Endodermal cell (in vitro differentiated cells): ENCODE measurements at regions not wholly inside any gene's neighbourhood (a gene's known extent, or its start where the extent isn't known, plus 50 kb on each side); places are given as distances from the start of the nearest gene placed in this dataset.

Source experiments
- DNase-seq: peaks from one replicate; pipeline ENCODE4 v3.0.0-alpha.2; 2017
- H3K27ac ChIP-seq: 2 replicates; pipeline ENCODE4 v1.5.1; 2013; ENCODE audit warnings: mild to moderate bottlenecking, low read depth, low read length, moderate library complexity
- H3K27me3 ChIP-seq: 2 replicates; pipeline ENCODE4 v1.6.1; 2013; ENCODE audit warnings: mild to moderate bottlenecking, low read length, moderate library complexity; ENCODE audit not compliant: insufficient read depth, control insufficient read depth, poor library complexity, severe bottlenecking
- H3K36me3 ChIP-seq: 2 replicates; pipeline ENCODE4 v1.7.0; 2013; ENCODE audit warnings: mild to moderate bottlenecking, low read length, moderate library complexity; ENCODE audit not compliant: control insufficient read depth, insufficient read depth
- H3K4me1 ChIP-seq: one replicate; pipeline ENCODE4 v1.7.0; 2013; ENCODE audit warnings: low read length; ENCODE audit not compliant: control insufficient read depth, insufficient read depth
- H3K4me3 ChIP-seq: 2 replicates; pipeline ENCODE4 v1.5.1; 2013; ENCODE audit warnings: mild to moderate bottlenecking, low read length, moderate library complexity
- H3K9ac ChIP-seq: 2 replicates; pipeline ENCODE4 v1.6.1; 2013; ENCODE audit warnings: mild to moderate bottlenecking, low read length, moderate library complexity; ENCODE audit not compliant: poor library complexity, severe bottlenecking; ENCODE audit errors: extremely low read depth
- H3K9me3 ChIP-seq: 2 replicates; pipeline ENCODE4 v1.6.1; 2013; ENCODE audit warnings: mild to moderate bottlenecking, low read length, moderate library complexity; ENCODE audit not compliant: control insufficient read depth
- H3K27ac Mint-ChIP-seq: 2 replicates; pipeline ENCODE4 v1.8.0; 2020; ENCODE audit warnings: mixed read lengths
- H3K27me3 Mint-ChIP-seq: 2 replicates; pipeline ENCODE4 v1.8.0; 2021; ENCODE audit warnings: mild to moderate bottlenecking, mixed read lengths; ENCODE audit not compliant: insufficient read depth
- H3K36me3 Mint-ChIP-seq: 2 replicates; pipeline ENCODE4 v1.8.0; 2020; ENCODE audit warnings: low read depth, mixed read lengths
- H3K4me1 Mint-ChIP-seq: 2 replicates; pipeline ENCODE4 v1.8.0; 2020; ENCODE audit warnings: mixed read lengths
- H3K4me3 Mint-ChIP-seq: 2 replicates; pipeline ENCODE4 v1.8.0; 2020; ENCODE audit warnings: mild to moderate bottlenecking, moderate library complexity, mixed read lengths
- H3K9me3 Mint-ChIP-seq: 2 replicates; pipeline ENCODE4 v1.8.0; 2020; ENCODE audit warnings: mild to moderate bottlenecking, mixed read lengths
- CTCF ChIP-seq: fragments of 200-600 bp; sonication (generic); conservative IDR thresholded peaks from 2 replicates; pipeline ENCODE4 v1.5.0; 2021; ENCODE audit warnings: antibody characterized with exemption, mild to moderate bottlenecking
- WGBS, 2 experiments: methylation state at CpG; one replicate each; pipeline versions ENCODE4 v1.1.5 to v1.1.7; 2013; ENCODE audit warnings: missing lambda C conversion rate in 2 of 2, mixed read lengths in 1 of 2; ENCODE audit not compliant: insufficient coverage in 1 of 2, insufficient read length in 1 of 2; 5-methylcytosine and 5-hydroxymethylcytosine counted together

DNA sequence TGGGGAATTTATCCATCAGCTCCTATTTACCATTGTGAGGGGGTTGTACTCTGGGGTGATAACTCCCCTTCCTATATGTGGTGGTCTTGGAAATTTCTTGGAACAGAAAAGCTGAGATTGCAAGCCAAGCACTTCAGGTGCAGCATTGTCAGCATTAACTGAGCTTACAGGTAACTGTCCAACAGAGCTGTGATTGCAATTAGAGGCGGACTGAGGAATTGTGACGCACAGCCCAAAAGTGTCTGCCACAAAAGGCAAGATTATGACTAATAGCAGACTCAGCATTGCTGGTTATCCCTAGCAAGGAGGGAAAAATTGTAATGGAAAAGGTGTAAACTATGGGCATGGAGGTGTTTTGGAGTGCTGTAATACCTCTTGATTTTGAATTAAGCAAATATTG lies 126.1 kb upstream of the AGR3 start:
- peaks cover 5% of the 10 kb centered on the region for H3K4me1 Mint-ChIP-seq
- peaks cover 36% of the 10 kb centered on the region for H3K27me3 Mint-ChIP-seq
- no peak for DNase-seq
- no peak for TF ChIP-seq CTCF
- WGBS, 2 experiments, result 97 to 100% methylated on average over 2 of the region's 2 CpGs
- Histone ChIP-seq H3K27ac (no peak overlapping the region), H3K36me3 (no peaks in the 10 kb centered on the region), H3K4me1 (no peaks in the 10 kb centered on the region), H3K27me3 (no peaks in the 10 kb centered on the region), H3K4me3 (no peak overlapping the region), H3K9me3 (peaks cover 12% of the 10 kb centered on the region), H3K9ac (no peak overlapping the region)
- H3K27ac Mint-ChIP-seq, result no peak overlapping the region
- no peak overlapping the region for H3K4me3 Mint-ChIP-seq
- peaks cover 17% of the 10 kb centered on the region for H3K9me3 Mint-ChIP-seq
- no peaks in the 10 kb centered on the region for H3K36me3 Mint-ChIP-seq

DNA sequence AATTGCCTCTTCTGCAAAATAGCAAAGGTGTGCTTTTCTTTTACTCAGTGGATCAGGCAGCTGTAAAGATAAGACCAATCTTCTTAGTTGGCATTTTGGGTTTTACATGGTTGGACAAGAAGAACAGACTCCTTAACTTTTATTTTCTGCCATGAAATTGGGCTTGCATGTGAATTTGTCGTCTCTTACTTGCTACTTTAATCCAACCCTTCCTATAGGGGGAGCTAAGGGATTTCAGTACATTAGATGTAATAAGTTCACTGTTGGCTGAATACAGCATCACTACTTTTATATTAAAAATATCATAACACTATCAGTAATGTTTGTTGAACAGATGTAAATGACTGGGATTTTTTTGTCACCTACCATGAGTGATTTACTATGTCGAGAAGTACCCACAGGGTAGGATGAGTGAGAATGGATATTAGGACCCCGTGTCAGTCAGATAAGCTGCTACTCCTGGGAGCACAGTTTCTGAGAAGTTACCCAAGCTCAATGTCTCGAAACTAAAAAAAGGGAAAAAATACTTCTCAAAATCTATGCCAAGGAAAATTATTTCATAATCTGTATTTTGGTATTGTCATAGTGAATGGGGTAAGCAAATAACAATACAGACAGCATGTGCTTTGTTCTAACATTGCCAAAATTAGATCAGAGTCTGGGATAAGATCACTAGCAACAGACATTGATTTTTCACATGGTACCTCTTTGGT lies 127.4 kb upstream of the AGR3 start:
- no peak for DNase-seq
- peaks cover 33% of the 10 kb centered on the region for H3K27me3 Mint-ChIP-seq
- no peak overlapping the region for H3K27ac ChIP-seq

GRCh38 chr7:17009933-17010332 lies 128.2 kb upstream of the AGR3 start:
- H3K36me3 Mint-ChIP-seq, result no peaks in the 10 kb centered on the region
- peaks cover 28% of the 10 kb centered on the region for H3K27me3 Mint-ChIP-seq
- no peaks in the 10 kb centered on the region for H3K36me3 ChIP-seq
- H3K27ac ChIP-seq, result no peak overlapping the region
- no peaks in the 10 kb centered on the region for H3K4me1 ChIP-seq
- H3K4me3 Mint-ChIP-seq, result no peak overlapping the region
- peaks cover 5% of the 10 kb centered on the region for H3K4me1 Mint-ChIP-seq
- no peak overlapping the region for H3K27ac Mint-ChIP-seq
- no peaks in the 10 kb centered on the region for H3K27me3 ChIP-seq
- H3K9me3 Mint-ChIP-seq, result no peaks in the 10 kb centered on the region
- no peak for DNase-seq
- WGBS, 2 experiments, result 81% methylated on average over 1 of the region's 1 CpG; no CpG with 5 or more reads in 1 of the 2 experiments
- H3K4me3 ChIP-seq, result no peak overlapping the region
- no peaks in the 10 kb centered on the region for H3K9me3 ChIP-seq
- TF ChIP-seq CTCF, result no peak
- no peak overlapping the region for H3K9ac ChIP-seq

More for the DNA sequence above, 127.4 kb upstream of the AGR3 start:
- no peak overlapping the region for H3K4me3 ChIP-seq
- H3K4me1 ChIP-seq, result no peaks in the 10 kb centered on the region
- TF ChIP-seq CTCF, result peak; percentile 74
- 71 to 87% methylated on average over 1 to 4 of the region's 4 CpGs for WGBS, 2 experiments
- H3K27me3 ChIP-seq, result no peaks in the 10 kb centered on the region
- H3K4me3 Mint-ChIP-seq, result no peak overlapping the region
- H3K9ac ChIP-seq, result no peak overlapping the region
- no peaks in the 10 kb centered on the region for H3K36me3 ChIP-seq
- H3K4me1 Mint-ChIP-seq, result peaks cover 5% of the 10 kb centered on the region
- peaks cover 6% of the 10 kb centered on the region for H3K9me3 Mint-ChIP-seq
- no peak overlapping the region for H3K27ac Mint-ChIP-seq
- no peaks in the 10 kb centered on the region for H3K9me3 ChIP-seq
- no peaks in the 10 kb centered on the region for H3K36me3 Mint-ChIP-seq
